ENCODE measurements at regions not wholly inside any gene's neighbourhood (a gene's known extent, or its start where the extent isn't known, plus 50 kb on each side); places are given as distances from the start of the nearest gene placed in this dataset.

DNA sequence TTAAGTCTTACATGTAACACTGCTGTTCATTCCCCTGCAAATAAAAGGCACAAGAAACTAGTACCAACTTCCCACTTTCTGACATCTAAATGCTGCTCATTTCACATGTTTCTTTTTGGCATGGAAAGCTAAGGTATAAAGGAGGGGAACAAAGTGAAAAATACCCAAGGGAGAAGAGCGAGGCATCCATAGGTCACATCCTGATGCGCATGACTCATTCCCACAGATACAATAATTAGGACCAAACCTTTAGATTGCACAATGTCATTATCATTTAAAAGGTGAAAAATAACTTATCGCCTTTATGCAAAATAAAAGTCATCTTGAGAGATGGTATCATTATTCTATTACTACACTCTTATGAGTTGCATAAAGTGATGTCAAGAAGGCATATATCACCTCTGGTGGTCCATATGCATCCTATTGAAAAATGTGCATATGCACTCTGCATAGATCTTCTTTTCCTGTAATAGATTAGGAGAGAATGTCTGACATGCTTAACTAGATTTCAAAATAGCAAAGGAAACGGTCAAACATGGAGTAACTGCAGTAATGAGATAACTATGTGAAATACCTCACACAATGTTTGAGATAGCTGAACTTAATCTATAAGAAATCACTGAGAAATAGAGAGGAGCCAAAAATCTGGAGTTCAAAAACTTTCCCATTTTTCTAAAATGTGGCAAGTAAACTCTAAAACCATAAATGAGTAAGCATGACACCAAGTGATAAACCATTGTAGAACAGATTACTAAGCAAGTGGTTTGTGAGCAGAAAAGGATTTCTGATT, 382.5 kb upstream of the TMTC1 start:
- no peak for TF ChIP-seq POLR2A (IDR thresholded peaks at IDR 0.05)
- TF ChIP-seq, protein P1, sequence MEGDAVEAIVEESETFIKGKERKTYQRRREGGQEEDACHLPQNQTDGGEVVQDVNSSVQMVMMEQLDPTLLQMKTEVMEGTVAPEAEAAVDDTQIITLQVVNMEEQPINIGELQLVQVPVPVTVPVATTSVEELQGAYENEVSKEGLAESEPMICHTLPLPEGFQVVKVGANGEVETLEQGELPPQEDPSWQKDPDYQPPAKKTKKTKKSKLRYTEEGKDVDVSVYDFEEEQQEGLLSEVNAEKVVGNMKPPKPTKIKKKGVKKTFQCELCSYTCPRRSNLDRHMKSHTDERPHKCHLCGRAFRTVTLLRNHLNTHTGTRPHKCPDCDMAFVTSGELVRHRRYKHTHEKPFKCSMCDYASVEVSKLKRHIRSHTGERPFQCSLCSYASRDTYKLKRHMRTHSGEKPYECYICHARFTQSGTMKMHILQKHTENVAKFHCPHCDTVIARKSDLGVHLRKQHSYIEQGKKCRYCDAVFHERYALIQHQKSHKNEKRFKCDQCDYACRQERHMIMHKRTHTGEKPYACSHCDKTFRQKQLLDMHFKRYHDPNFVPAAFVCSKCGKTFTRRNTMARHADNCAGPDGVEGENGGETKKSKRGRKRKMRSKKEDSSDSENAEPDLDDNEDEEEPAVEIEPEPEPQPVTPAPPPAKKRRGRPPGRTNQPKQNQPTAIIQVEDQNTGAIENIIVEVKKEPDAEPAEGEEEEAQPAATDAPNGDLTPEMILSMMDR (IDR thresholded peaks at IDR 0.05 in 8 of 11, conservative IDR thresholded peaks at IDR 0.05 in 3 of 11): no peak

Data from spleen (tissue), 7 donors.